Heart left ventricle (tissue), 16 donors: ENCODE measurements at regions not wholly inside any gene's neighbourhood (a gene's known extent, or its start where the extent isn't known, plus 50 kb on each side); places are given as distances from the start of the nearest gene placed in this dataset.

Experiments used
- ATAC-seq, 4 donors: fragments of 200-7000 bp; cut with Tn5 transposase; one replicate each; pipeline ENCODE4 v1.9.1; 2020 to 2022; ENCODE audit warnings: moderate library complexity in 4 of 4, mild to moderate bottlenecking in 3 of 4, moderate number of reproducible peaks in 1 of 4
- DNase-seq, 5 donors: peaks; one replicate each; pipeline ENCODE4 v3.0.0-alpha.2; 2020
- H3K27ac ChIP-seq, 12 donors: fragments of 200-600 bp; sonication (generic) in 4 of 12; one replicate each; pipeline versions ENCODE4 v1.5.0 to v1.8.0; 2016 to 2022; ENCODE audit warnings: mild to moderate bottlenecking in 2 of 12
- H3K27me3 ChIP-seq, 9 donors: fragments of 200-600 bp; sonication (generic) in 2 of 9; one replicate each; pipeline versions ENCODE4 v1.5.1 to v1.8.0; 2016 to 2022; ENCODE audit warnings: mild to moderate bottlenecking in 3 of 9
- H3K36me3 ChIP-seq, 9 donors: fragments of 200-600 bp; sonication (generic) in 2 of 9; one replicate each; pipeline versions ENCODE4 v1.5.0 to v1.8.0; 2018 to 2022; ENCODE audit warnings: mild to moderate bottlenecking in 2 of 9
- H3K4me1 ChIP-seq, 12 donors: fragments of 200-600 bp; sonication (generic) in 4 of 12; one replicate each; pipeline versions ENCODE4 v1.5.0 to v1.8.0; 2016 to 2022; ENCODE audit warnings: mild to moderate bottlenecking in 3 of 12
- H3K4me3 ChIP-seq, 12 donors: fragments of 200-600 bp; sonication (generic) in 4 of 12; one replicate each; pipeline versions ENCODE4 v1.5.0 to v1.8.0; 2017 to 2022; ENCODE audit warnings: mild to moderate bottlenecking in 9 of 12, moderate library complexity in 4 of 12
- H3K9me3 ChIP-seq, 12 donors: fragments of 200-600 bp; sonication (generic) in 4 of 12; one replicate each; pipeline versions ENCODE4 v1.5.0 to v1.8.0; 2016 to 2022; ENCODE audit warnings: mild to moderate bottlenecking in 1 of 12
- CTCF ChIP-seq, 12 donors: fragments of 200-600 bp; sonication (generic) in 4 of 12; IDR thresholded peaks; one replicate each; pipeline versions ENCODE4 v1.5.0 to v1.8.0; 2018 to 2022; ENCODE audit warnings: antibody characterized with exemption in 12 of 12, mild to moderate bottlenecking in 5 of 12
- POLR2A ChIP-seq, 2 donors: fragments of 450-650 bp; IDR thresholded peaks; one replicate each; pipeline ENCODE4 v1.6.1; 2017; ENCODE audit warnings: antibody characterized with exemption in 2 of 2, mild to moderate bottlenecking in 2 of 2, moderate library complexity in 2 of 2
- WGBS, 4 donors: extraction: QIAGEN DNeasy Blood & Tissue Kit in 2 of 4; methylation state at CpG; one replicate each; pipeline versions ENCODE4 v1.1.5 to v1.1.7; 2013 to 2018; 5-methylcytosine and 5-hydroxymethylcytosine counted together
- intact Hi-C, 10 donors: fragments of 100-400 bp; cut with DNase I; formaldehyde crosslinking; loops; one replicate each; pipeline versions ENCODE4 v1.11.1 to v1.14.2; 2022
- donor health status: ischemic (EF 13 %, LVEDD 7.1; RV severe dilation, severe dysfunction).
- donor health status: healthy with polysubstance abuse.
- donor health status: DM: no; HTN: yes; CAD: no.
- donor health status: DM: no; HTN: no; CAD: no.
- donor health status: ischemic (EF 25% LVEDD 6.9; RV normal size, moderate dysfunction).
- donor health status: ischemic (EF 25% LVEDD 5.7; RV mildly dilated, moderate dysfunction).
- donor health status: healthy.
- donor health status: DM: yes; HTN: yes; CAD: no.
- donor health status: ischemic (EF 35%, LVEDD 5.7; RV mildly dilated, moderate dysfunction).
- donor health status: nonischemic (EF 11% LVEDD 7.7; RV severe dilation, severe dysfunction).
- donor health status: DM: yes; HTN: yes; CAD: no.
- donor health status: PGD.
- donor health status: ischemic (EF 29% LVEDD 5.4; RV normal size, mild dysfunction).
- donor health status: nonischemic (EF 23%, LVEDD 6.1; RV moderate dilation, normal function).

- ATAC-seq = no peak
- H3K27me3 ChIP-seq = no peaks in the 10 kb centered on the region
- H3K36me3 ChIP-seq = no peaks in the 10 kb centered on the region
- no peak overlapping the region for H3K27ac ChIP-seq
- DNase-seq = no peak
- intact Hi-C loops = loop anchor here in 1 of 10 donors (5.0 kb wide), 1 partner anchor 322 kb away; no protein-coding TSS in a partner anchor
- peaks cover 0 to 9% (median 0%) of the 10 kb centered on the region in 12 donors for H3K9me3 ChIP-seq
- TF ChIP-seq CTCF (IDR thresholded peaks at IDR 0.05) (no peak), POLR2A (IDR thresholded peaks at IDR 0.05) (no peak)
- 84 to 90% (median 88%) methylated on average over 5 of the region's 5 CpGs for WGBS, 4 donors
- peaks cover 0 to 7% (median 0%) of the 10 kb centered on the region in 12 donors for H3K4me1 ChIP-seq
- H3K4me3 ChIP-seq = no peak overlapping the region
These were observed 224.4 kb upstream of the DAAM1 start for GRCh38 chr14:58963873-58964597.

- H3K4me3 ChIP-seq = no peak overlapping the region
- intact Hi-C loops = loop anchor here in 1 of 10 donors (5.0 kb wide), 1 partner anchor 322 kb away; no protein-coding TSS in a partner anchor
- 92 to 95% (median 94%) methylated on average over 9 of the region's 9 CpGs for WGBS, 4 donors
- H3K4me1 ChIP-seq = peaks cover 0 to 7% (median 0%) of the 10 kb centered on the region in 12 donors
- peaks cover 0 to 9% (median 0%) of the 10 kb centered on the region in 12 donors for H3K9me3 ChIP-seq
- no peak for ATAC-seq
- H3K27ac ChIP-seq = no peak overlapping the region
- TF ChIP-seq CTCF (IDR thresholded peaks at IDR 0.05) (no peak), POLR2A (IDR thresholded peaks at IDR 0.05) (no peak)
- DNase-seq = no peak
- no peaks in the 10 kb centered on the region for H3K27me3 ChIP-seq
- no peaks in the 10 kb centered on the region for H3K36me3 ChIP-seq
These were observed 223.9 kb upstream of the DAAM1 start for GRCh38 chr14:58964598-58964928.

- Histone ChIP-seq H3K4me1 (peaks cover 0 to 7% (median 2%) of the 10 kb centered on the region in 12 donors), H3K36me3 (no peaks in the 10 kb centered on the region), H3K27ac (no peak overlapping the region), H3K4me3 (no peak overlapping the region), H3K9me3 (peaks cover 0 to 9% (median 0%) of the 10 kb centered on the region in 12 donors), H3K27me3 (no peaks in the 10 kb centered on the region)
- 65 to 83% (median 74%) methylated on average over 1 of the region's 1 CpG for WGBS, 4 donors
- TF ChIP-seq CTCF (IDR thresholded peaks at IDR 0.05) (no peak), POLR2A (IDR thresholded peaks at IDR 0.05) (no peak)
- DNase-seq (no peak), ATAC-seq (no peak)
- intact Hi-C loops = no loop called here
These were observed 222.9 kb upstream of the DAAM1 start for GRCh38 chr14:58965601-58966000.

- Histone ChIP-seq H3K9me3 (peaks cover 0 to 9% (median 0%) of the 10 kb centered on the region in 12 donors), H3K36me3 (no peaks in the 10 kb centered on the region), H3K27ac (no peak overlapping the region), H3K27me3 (no peaks in the 10 kb centered on the region), H3K4me1 (peaks cover 0 to 14% (median 0%) of the 10 kb centered on the region in 12 donors), H3K4me3 (no peak overlapping the region)
- WGBS, 4 donors = 70 to 79% (median 72%) methylated on average over 4 of the region's 4 CpGs
- no peak for DNase-seq
- TF ChIP-seq CTCF (IDR thresholded peaks at IDR 0.05) (no peak), POLR2A (IDR thresholded peaks at IDR 0.05) (no peak)
- ATAC-seq = no peak
- intact Hi-C loops = no loop called here
These were observed 221.5 kb upstream of the DAAM1 start for GRCh38 chr14:58966997-58967396.
